ENCODE measurements at regions not wholly inside any gene's neighbourhood (a gene's known extent, or its start where the extent isn't known, plus 50 kb on each side); places are given as distances from the start of the nearest gene placed in this dataset.

DNA sequence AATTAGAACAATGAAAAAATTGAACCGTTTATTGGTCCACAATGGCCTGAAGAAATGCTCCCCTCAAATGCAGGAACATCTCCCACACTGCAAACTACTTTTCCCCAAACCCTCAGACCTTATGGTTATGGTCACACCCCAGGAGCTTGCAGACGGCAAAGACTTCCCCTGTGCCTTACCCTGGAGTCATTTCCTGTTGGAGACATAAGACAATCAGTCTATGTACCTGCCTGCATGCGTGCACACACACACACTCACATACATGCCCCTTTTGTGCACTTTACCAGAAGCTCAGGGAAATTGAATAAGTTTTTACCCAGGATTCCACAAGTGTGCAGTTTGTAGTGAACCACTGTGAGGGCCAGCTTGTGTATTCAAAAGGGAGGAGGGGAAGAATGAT lies 281.9 kb upstream of the CELF4 start:
- ATAC-seq = no peak
- Histone ChIP-seq H3K4me1 (ENCODE audit: insufficient read depth) (peaks cover 28% of the 10 kb centered on the region), H3F3A (replicated peaks; ENCODE audit: low read depth) (no peaks in the 10 kb centered on the region), H3K27ac (ENCODE audit: low read depth) (no peak overlapping the region), H3K4me2 (no peak overlapping the region), H3K27me3 (ENCODE audit: insufficient read depth) (no peaks in the 10 kb centered on the region), H3K4me3 (no peak overlapping the region), H2AFZ (peak overlapping the region; percentile 86; the same call in 1 of the 2 replicates), H3K79me2 (replicated peaks; ENCODE audit: insufficient read depth) (no peaks in the 10 kb centered on the region), H4K20me1 (replicated peaks; ENCODE audit: insufficient read depth) (no peaks in the 10 kb centered on the region), H3K36me3 (ENCODE audit: insufficient read depth) (0 out of 2 replicates have a peak, but pooled peaks cover 3% of the 10 kb centered on the region), H3K9me2 (ENCODE audit: insufficient read depth) (peaks cover 4% of the 10 kb centered on the region; the same call in 1 of the 2 replicates)
- no peaks in the 10 kb centered on the region for H3K36me3 Mint-ChIP-seq (ENCODE audit: low read depth)
- H3K27me3 Mint-ChIP-seq (ENCODE audit: insufficient read depth, low read depth, poor library complexity) = no peaks in the 10 kb centered on the region
- DNase-seq (ENCODE audit: low spot score) = no peak
- no peak overlapping the region for H3K4me3 Mint-ChIP-seq
- H3K9me3 Mint-ChIP-seq = peaks cover 6% of the 10 kb centered on the region; the same call in 1 of the 3 replicates
- peaks cover 27% of the 10 kb centered on the region for H3K4me1 Mint-ChIP-seq
- no peak overlapping the region for H3K27ac Mint-ChIP-seq
- TF ChIP-seq CREB1 (CRISPR knock-in tag; IDR thresholded peaks at IDR 0.05; ENCODE audit: low read depth) (no peak), JUNB (IDR thresholded peaks at IDR 0.05; ENCODE audit: unreplicated experiment) (no peak), ZNF331 (CRISPR knock-in tag; IDR thresholded peaks at IDR 0.05; ENCODE audit: low read depth) (no peak), EZH2phosphoT487 (IDR thresholded peaks at IDR 0.05; ENCODE audit: unreplicated experiment) (no peak)
- TF ChIP-seq, protein P1, sequence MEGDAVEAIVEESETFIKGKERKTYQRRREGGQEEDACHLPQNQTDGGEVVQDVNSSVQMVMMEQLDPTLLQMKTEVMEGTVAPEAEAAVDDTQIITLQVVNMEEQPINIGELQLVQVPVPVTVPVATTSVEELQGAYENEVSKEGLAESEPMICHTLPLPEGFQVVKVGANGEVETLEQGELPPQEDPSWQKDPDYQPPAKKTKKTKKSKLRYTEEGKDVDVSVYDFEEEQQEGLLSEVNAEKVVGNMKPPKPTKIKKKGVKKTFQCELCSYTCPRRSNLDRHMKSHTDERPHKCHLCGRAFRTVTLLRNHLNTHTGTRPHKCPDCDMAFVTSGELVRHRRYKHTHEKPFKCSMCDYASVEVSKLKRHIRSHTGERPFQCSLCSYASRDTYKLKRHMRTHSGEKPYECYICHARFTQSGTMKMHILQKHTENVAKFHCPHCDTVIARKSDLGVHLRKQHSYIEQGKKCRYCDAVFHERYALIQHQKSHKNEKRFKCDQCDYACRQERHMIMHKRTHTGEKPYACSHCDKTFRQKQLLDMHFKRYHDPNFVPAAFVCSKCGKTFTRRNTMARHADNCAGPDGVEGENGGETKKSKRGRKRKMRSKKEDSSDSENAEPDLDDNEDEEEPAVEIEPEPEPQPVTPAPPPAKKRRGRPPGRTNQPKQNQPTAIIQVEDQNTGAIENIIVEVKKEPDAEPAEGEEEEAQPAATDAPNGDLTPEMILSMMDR (conservative IDR thresholded peaks at IDR 0.05; ENCODE audit: low read depth in 2 of 2) = no peak
- TF ChIP-seq, protein P2, sequence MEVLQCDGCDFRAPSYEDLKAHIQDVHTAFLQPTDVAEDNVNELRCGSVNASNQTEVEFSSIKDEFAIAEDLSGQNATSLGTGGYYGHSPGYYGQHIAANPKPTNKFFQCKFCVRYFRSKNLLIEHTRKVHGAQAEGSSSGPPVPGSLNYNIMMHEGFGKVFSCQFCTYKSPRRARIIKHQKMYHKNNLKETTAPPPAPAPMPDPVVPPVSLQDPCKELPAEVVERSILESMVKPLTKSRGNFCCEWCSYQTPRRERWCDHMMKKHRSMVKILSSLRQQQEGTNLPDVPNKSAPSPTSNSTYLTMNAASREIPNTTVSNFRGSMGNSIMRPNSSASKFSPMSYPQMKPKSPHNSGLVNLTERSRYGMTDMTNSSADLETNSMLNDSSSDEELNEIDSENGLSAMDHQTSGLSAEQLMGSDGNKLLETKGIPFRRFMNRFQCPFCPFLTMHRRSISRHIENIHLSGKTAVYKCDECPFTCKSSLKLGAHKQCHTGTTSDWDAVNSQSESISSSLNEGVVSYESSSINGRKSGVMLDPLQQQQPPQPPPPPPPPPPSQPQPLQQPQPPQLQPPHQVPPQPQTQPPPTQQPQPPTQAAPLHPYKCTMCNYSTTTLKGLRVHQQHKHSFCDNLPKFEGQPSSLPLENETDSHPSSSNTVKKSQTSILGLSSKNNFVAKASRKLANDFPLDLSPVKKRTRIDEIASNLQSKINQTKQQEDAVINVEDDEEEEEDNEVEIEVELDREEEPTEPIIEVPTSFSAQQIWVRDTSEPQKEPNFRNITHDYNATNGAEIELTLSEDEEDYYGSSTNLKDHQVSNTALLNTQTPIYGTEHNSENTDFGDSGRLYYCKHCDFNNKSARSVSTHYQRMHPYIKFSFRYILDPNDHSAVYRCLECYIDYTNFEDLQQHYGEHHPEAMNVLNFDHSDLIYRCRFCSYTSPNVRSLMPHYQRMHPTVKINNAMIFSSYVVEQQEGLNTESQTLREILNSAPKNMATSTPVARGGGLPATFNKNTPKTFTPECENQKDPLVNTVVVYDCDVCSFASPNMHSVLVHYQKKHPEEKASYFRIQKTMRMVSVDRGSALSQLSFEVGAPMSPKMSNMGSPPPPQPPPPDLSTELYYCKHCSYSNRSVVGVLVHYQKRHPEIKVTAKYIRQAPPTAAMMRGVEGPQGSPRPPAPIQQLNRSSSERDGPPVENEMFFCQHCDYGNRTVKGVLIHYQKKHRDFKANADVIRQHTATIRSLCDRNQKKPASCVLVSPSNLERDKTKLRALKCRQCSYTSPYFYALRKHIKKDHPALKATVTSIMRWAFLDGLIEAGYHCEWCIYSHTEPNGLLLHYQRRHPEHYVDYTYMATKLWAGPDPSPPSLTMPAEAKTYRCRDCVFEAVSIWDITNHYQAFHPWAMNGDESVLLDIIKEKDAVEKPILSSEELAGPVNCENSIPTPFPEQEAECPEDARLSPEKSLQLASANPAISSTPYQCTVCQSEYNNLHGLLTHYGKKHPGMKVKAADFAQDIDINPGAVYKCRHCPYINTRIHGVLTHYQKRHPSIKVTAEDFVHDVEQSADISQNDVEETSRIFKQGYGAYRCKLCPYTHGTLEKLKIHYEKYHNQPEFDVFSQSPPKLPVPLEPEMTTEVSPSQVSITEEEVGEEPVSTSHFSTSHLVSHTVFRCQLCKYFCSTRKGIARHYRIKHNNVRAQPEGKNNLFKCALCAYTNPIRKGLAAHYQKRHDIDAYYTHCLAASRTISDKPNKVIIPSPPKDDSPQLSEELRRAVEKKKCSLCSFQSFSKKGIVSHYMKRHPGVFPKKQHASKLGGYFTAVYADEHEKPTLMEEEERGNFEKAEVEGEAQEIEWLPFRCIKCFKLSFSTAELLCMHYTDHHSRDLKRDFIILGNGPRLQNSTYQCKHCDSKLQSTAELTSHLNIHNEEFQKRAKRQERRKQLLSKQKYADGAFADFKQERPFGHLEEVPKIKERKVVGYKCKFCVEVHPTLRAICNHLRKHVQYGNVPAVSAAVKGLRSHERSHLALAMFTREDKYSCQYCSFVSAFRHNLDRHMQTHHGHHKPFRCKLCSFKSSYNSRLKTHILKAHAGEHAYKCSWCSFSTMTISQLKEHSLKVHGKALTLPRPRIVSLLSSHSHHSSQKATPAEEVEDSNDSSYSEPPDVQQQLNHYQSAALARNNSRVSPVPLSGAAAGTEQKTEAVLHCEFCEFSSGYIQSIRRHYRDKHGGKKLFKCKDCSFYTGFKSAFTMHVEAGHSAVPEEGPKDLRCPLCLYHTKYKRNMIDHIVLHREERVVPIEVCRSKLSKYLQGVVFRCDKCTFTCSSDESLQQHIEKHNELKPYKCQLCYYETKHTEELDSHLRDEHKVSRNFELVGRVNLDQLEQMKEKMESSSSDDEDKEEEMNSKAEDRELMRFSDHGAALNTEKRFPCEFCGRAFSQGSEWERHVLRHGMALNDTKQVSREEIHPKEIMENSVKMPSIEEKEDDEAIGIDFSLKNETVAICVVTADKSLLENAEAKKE (CRISPR knock-in tag; IDR thresholded peaks at IDR 0.05) = no peak
- TF ChIP-seq, protein P3, sequence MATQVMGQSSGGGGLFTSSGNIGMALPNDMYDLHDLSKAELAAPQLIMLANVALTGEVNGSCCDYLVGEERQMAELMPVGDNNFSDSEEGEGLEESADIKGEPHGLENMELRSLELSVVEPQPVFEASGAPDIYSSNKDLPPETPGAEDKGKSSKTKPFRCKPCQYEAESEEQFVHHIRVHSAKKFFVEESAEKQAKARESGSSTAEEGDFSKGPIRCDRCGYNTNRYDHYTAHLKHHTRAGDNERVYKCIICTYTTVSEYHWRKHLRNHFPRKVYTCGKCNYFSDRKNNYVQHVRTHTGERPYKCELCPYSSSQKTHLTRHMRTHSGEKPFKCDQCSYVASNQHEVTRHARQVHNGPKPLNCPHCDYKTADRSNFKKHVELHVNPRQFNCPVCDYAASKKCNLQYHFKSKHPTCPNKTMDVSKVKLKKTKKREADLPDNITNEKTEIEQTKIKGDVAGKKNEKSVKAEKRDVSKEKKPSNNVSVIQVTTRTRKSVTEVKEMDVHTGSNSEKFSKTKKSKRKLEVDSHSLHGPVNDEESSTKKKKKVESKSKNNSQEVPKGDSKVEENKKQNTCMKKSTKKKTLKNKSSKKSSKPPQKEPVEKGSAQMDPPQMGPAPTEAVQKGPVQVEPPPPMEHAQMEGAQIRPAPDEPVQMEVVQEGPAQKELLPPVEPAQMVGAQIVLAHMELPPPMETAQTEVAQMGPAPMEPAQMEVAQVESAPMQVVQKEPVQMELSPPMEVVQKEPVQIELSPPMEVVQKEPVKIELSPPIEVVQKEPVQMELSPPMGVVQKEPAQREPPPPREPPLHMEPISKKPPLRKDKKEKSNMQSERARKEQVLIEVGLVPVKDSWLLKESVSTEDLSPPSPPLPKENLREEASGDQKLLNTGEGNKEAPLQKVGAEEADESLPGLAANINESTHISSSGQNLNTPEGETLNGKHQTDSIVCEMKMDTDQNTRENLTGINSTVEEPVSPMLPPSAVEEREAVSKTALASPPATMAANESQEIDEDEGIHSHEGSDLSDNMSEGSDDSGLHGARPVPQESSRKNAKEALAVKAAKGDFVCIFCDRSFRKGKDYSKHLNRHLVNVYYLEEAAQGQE (IDR thresholded peaks at IDR 0.05; ENCODE audit: unreplicated experiment) = no peak
- TF ChIP-seq, protein P4, sequence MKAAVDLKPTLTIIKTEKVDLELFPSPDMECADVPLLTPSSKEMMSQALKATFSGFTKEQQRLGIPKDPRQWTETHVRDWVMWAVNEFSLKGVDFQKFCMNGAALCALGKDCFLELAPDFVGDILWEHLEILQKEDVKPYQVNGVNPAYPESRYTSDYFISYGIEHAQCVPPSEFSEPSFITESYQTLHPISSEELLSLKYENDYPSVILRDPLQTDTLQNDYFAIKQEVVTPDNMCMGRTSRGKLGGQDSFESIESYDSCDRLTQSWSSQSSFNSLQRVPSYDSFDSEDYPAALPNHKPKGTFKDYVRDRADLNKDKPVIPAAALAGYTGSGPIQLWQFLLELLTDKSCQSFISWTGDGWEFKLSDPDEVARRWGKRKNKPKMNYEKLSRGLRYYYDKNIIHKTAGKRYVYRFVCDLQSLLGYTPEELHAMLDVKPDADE (IDR thresholded peaks at IDR 0.05) = no peak

Measured in GM23338 (cell line).